Dendritic cell treated with granulocyte-macrophage colony-stimulating factor and Interleukin-4, amounts not matched to agents 40 ng/mL and 50 ng/mL, for 4 days (primary cell): ENCODE measurements at regions not wholly inside any gene's neighbourhood (a gene's known extent, or its start where the extent isn't known, plus 50 kb on each side); places are given as distances from the start of the nearest gene placed in this dataset.
"Not testable (repeated sequence)": the region's sequence is repeated elsewhere in the genome, so short reads cannot be mapped to it uniquely, and the experiment has no call there.

Experiments
- H3K27ac Mint-ChIP-seq: one replicate; pipeline ENCODE4 v1.8.0; 2022; ENCODE audit warnings: mild to moderate bottlenecking, mixed read lengths
- H3K27me3 Mint-ChIP-seq: one replicate; pipeline ENCODE4 v1.8.0; 2022; ENCODE audit warnings: mild to moderate bottlenecking, mixed read lengths
- H3K36me3 Mint-ChIP-seq: one replicate; pipeline ENCODE4 v1.8.0; 2022; ENCODE audit warnings: low read depth, mixed read lengths
- H3K4me1 Mint-ChIP-seq: one replicate; pipeline ENCODE4 v1.8.0; 2022; ENCODE audit warnings: low read depth, mixed read lengths
- H3K4me3 Mint-ChIP-seq: one replicate; pipeline ENCODE4 v1.8.0; 2022; ENCODE audit warnings: mild to moderate bottlenecking, moderate library complexity, mixed read lengths
- H3K9me3 Mint-ChIP-seq: one replicate; pipeline ENCODE4 v1.8.0; 2022; ENCODE audit warnings: mixed read lengths
- intact Hi-C: fragments of 100-400 bp; cut with micrococcal nuclease; formaldehyde crosslinking; loops from one replicate; pipeline ENCODE4 v1.15.0; 2022

- no peaks in the 10 kb centered on the region for H3K36me3 Mint-ChIP-seq
- intact Hi-C loops = no loop called here
- H3K27ac Mint-ChIP-seq = no peak overlapping the region
Measured at GRCh38 chr20:57109571-57109953, 156.9 kb downstream of the BMP7 start.

DNA sequence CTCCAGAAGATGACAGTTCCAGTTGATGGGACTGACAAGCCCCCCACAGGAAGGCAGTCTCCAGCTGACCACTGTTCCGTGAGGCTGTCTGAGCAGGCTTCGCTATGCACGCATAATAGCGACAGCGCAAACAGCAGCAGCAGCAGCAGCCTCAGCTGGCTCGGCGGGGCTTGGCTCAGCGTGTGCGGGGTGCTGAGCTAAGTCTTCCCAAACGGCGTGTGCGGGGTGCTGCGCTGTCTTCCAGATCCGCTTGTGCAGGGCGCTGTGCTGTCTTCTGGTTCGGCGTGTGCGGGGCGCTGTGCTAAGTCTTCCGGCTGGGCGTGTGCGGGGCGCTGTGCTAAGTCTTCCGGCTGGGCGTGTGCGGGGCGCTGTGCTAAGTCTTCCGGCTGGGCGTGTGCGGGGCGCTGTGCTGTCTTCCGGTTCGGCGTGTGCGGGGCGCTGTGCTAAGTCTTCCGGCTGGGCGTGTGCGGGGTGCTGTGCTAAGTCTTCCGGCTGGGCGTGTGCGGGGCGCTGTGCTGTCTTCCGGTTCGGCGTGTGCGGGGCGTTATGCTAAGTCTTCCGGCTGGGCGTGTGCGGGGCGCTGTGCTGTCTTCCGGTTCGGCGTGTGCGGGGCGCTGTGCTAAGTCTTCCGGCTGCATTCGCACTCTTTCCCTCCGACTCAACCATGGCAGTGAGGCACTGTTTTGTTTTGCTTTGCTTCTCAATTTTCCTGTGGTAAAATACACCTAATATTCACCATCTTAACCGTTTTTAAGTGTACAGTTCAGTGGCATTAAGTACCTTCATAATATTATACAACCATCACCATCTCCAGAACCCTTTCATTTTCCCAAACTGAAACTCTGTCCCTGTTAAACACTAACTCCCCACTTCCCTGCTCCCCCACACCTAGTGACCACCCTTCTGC is 156.1 kb downstream of the BMP7 start:
- H3K9me3 Mint-ChIP-seq = peaks cover 11% of the 10 kb centered on the region
- H3K36me3 Mint-ChIP-seq, H3K4me3 Mint-ChIP-seq, H3K4me1 Mint-ChIP-seq, H3K27me3 Mint-ChIP-seq, H3K27ac Mint-ChIP-seq, intact Hi-C loops: not testable (repeated sequence)

More at GRCh38 chr20:57109571-57109953, 156.9 kb downstream of the BMP7 start:
- H3K9me3 Mint-ChIP-seq = peaks cover 11% of the 10 kb centered on the region
- no peak overlapping the region for H3K4me3 Mint-ChIP-seq
- H3K4me1 Mint-ChIP-seq = no peaks in the 10 kb centered on the region
- H3K27me3 Mint-ChIP-seq = no peaks in the 10 kb centered on the region

DNA sequence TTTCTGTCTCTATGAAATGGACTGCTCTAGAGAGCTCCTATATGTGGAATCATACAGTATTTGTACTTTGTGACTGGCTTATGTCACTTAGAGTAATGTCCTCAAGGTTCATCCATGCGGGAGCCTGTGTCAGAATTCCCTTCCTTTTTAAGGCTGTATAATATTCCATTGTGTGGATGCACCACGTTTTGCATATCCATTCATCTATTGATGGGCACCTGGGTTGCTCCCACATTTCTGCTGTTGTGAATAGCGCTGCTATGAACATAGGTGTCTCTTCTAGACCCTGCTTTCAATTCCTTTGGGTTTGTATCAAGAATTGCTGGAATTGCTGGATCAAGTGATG is 155.4 kb downstream of the BMP7 start:
- Mint-ChIP-seq H3K9me3 (peaks cover 11% of the 10 kb centered on the region), H3K4me1 (no peaks in the 10 kb centered on the region), H3K4me3 (no peak overlapping the region), H3K27me3 (no peaks in the 10 kb centered on the region), H3K36me3 (no peaks in the 10 kb centered on the region), H3K27ac (no peak overlapping the region)
- intact Hi-C loops = no loop called here

- no peaks in the 10 kb centered on the region for H3K9me3 Mint-ChIP-seq
- H3K36me3 Mint-ChIP-seq = no peaks in the 10 kb centered on the region
- H3K27ac Mint-ChIP-seq = no peak overlapping the region
- H3K4me1 Mint-ChIP-seq = no peaks in the 10 kb centered on the region
- H3K27me3 Mint-ChIP-seq = no peaks in the 10 kb centered on the region
- H3K4me3 Mint-ChIP-seq = no peak overlapping the region
- intact Hi-C loops = no loop called here
Measured at GRCh38 chr20:57112448-57112847, 154.0 kb downstream of the BMP7 start.

GRCh38 chr20:57114290-57115005 is 152.0 kb downstream of the BMP7 start:
- no peaks in the 10 kb centered on the region for H3K4me1 Mint-ChIP-seq
- intact Hi-C loops = no loop called here
- no peaks in the 10 kb centered on the region for H3K36me3 Mint-ChIP-seq
- H3K27me3 Mint-ChIP-seq = no peaks in the 10 kb centered on the region
- H3K9me3 Mint-ChIP-seq = no peaks in the 10 kb centered on the region
- no peak overlapping the region for H3K4me3 Mint-ChIP-seq
- H3K27ac Mint-ChIP-seq = no peak overlapping the region

GRCh38 chr20:57117296-57117695 is 149.1 kb downstream of the BMP7 start:
- H3K27ac Mint-ChIP-seq = no peak overlapping the region
- H3K27me3 Mint-ChIP-seq = no peaks in the 10 kb centered on the region
- intact Hi-C loops = no loop called here
- H3K9me3 Mint-ChIP-seq = no peaks in the 10 kb centered on the region
- no peak overlapping the region for H3K4me3 Mint-ChIP-seq
- no peaks in the 10 kb centered on the region for H3K4me1 Mint-ChIP-seq
- no peaks in the 10 kb centered on the region for H3K36me3 Mint-ChIP-seq

DNA sequence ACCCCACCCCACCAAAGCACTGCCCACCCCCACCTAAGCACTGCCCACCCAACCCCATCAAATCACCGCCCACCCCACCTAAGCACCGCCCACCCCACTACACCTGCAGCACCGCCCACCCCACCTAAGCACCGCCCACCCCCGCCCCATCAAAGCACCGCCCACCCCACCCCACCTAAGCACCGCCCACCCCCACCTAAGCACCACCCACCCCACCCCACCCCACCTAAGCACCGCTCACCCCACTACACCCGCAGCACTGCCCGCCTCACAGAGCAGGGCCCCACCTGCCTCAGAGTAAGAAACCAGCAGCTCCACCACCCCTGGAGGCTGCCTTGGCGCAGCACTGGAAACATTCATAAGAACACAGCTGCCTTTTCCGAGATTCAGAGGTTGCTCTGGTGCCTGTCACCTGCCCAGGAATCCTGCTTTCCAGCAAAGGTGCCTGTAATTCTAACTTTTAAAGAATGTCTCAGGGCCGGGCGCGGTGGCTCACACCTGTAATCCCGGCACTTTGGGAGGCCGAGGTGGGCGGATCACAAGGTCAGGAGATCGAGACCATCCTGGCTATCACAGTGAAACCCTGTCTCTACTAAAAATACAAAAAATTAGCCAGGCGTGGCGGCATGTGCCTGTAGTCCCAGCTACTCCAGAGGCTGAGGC is 148.2 kb downstream of the BMP7 start:
- H3K27ac Mint-ChIP-seq = no peak overlapping the region
- no peaks in the 10 kb centered on the region for H3K36me3 Mint-ChIP-seq

More for the DNA sequence above, 148.2 kb downstream of the BMP7 start:
- H3K4me3 Mint-ChIP-seq = no peak overlapping the region
- no peaks in the 10 kb centered on the region for H3K27me3 Mint-ChIP-seq
- intact Hi-C loops = no loop called here
- H3K4me1 Mint-ChIP-seq = no peaks in the 10 kb centered on the region
- H3K9me3 Mint-ChIP-seq = no peaks in the 10 kb centered on the region
